Mucosa of stomach (tissue), 1 donor: ENCODE measurements at regions not wholly inside any gene's neighbourhood (a gene's known extent, or its start where the extent isn't known, plus 50 kb on each side); places are given as distances from the start of the nearest gene placed in this dataset.

Experiments
- H3K27me3 ChIP-seq: one replicate; pipeline ENCODE4 v1.7.0; 2013; ENCODE audit warnings: mild to moderate bottlenecking, low read length; ENCODE audit not compliant: control insufficient read depth, insufficient read depth
- H3K36me3 ChIP-seq: one replicate; pipeline ENCODE4 v1.7.0; 2013; ENCODE audit warnings: low read length; ENCODE audit not compliant: control insufficient read depth, insufficient read depth
- H3K4me1 ChIP-seq: one replicate; pipeline ENCODE4 v1.7.0; 2013; ENCODE audit warnings: mild to moderate bottlenecking, low read length; ENCODE audit not compliant: control insufficient read depth, insufficient read depth
- H3K4me3 ChIP-seq: one replicate; pipeline ENCODE4 v1.7.0; 2013; ENCODE audit warnings: low read length
- H3K9ac ChIP-seq: one replicate; pipeline ENCODE4 v1.7.0; 2013; ENCODE audit warnings: mild to moderate bottlenecking, low read length, moderate library complexity
- H3K9me3 ChIP-seq: one replicate; pipeline ENCODE4 v1.7.0; 2013; ENCODE audit warnings: mild to moderate bottlenecking, low read length, moderate library complexity; ENCODE audit not compliant: control insufficient read depth
- donor health status: Pancreatic carcinoma.

GRCh38 chr3:159144891-159145290 lies 343.0 kb downstream of the MFSD1 start:
- Histone ChIP-seq H3K36me3 (no peaks in the 10 kb centered on the region), H3K9ac (no peak overlapping the region), H3K4me1 (no peaks in the 10 kb centered on the region), H3K9me3 (no peaks in the 10 kb centered on the region), H3K4me3 (no peak overlapping the region), H3K27me3 (no peaks in the 10 kb centered on the region)

DNA sequence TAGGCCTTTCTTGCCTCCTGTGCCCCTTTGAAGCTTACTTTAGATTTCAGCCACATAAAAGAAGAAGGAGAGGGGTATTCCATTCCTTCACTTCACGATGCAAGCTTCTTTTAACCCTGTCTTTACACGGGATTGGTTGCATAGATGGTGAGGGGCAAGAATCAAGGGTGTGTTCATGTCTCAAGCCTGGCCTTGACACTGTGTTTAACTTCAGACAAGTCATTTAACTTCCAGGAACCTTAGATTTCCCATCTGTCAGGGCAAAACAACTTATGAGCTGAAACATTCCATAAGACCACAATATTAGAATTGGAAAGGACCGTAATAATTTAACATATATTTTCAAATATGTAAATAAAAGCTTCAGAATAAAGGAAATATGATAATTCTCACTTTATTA lies 344.5 kb downstream of the MFSD1 start:
- no peaks in the 10 kb centered on the region for H3K27me3 ChIP-seq
- H3K4me3 ChIP-seq: no peak overlapping the region
- no peak overlapping the region for H3K9ac ChIP-seq
- H3K9me3 ChIP-seq: no peaks in the 10 kb centered on the region
- no peaks in the 10 kb centered on the region for H3K36me3 ChIP-seq
- no peaks in the 10 kb centered on the region for H3K4me1 ChIP-seq

DNA sequence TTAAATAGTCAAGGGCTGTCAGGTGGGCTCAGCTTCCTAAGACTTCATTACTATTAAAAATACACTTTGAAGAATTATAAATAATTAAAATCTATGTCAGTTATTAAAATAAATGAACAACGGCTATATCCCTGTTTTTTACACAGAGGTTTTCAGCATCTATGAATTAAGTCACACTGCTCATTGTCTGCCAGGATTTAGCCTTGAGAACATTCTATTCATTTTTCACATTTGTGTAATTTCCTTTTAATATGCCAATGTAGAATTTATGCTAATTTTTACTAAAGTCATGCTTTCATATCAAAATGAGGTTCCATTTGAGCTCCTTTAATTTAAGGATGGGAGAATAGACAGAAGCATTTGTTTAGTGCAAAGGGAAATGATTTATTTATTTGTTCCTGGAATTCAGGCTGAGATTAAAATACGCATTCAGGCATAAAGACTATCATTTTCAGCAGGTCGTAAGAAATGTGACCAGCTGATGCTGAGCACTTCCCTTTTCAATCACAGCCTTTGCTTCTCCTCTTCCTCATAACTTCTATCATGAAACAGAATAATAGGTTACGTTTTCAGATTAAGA lies 345.1 kb downstream of the MFSD1 start:
- H3K4me1 ChIP-seq: no peaks in the 10 kb centered on the region
- no peak overlapping the region for H3K4me3 ChIP-seq
- no peaks in the 10 kb centered on the region for H3K9me3 ChIP-seq
- H3K36me3 ChIP-seq: no peaks in the 10 kb centered on the region
- no peaks in the 10 kb centered on the region for H3K27me3 ChIP-seq
- H3K9ac ChIP-seq: no peak overlapping the region

GRCh38 chr3:159147813-159148212 lies 346.0 kb downstream of the MFSD1 start:
- Histone ChIP-seq H3K4me1 (no peaks in the 10 kb centered on the region), H3K27me3 (no peaks in the 10 kb centered on the region), H3K4me3 (no peak overlapping the region), H3K9me3 (no peaks in the 10 kb centered on the region), H3K9ac (no peak overlapping the region), H3K36me3 (no peaks in the 10 kb centered on the region)

DNA sequence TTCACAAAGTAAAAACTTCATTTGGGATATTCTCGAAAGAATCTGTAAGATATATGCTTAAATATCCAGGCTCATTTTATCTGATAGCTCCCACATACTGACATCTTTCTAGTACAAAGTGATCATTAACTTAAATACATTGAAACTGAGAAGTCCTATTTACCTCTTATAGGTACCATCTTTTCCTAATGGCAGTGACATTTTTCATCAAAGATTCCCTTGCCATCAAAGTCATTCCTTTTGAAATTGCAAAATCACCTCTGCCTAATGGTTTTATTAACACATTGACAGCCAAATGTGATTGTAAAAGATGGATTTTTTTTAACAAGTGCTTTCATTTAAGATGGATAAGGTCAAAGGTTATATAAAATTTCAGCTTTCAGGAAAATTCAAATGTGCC lies 346.6 kb downstream of the MFSD1 start:
- Histone ChIP-seq H3K9ac (no peak overlapping the region), H3K9me3 (no peaks in the 10 kb centered on the region), H3K4me3 (no peak overlapping the region), H3K4me1 (no peaks in the 10 kb centered on the region), H3K27me3 (no peaks in the 10 kb centered on the region), H3K36me3 (no peaks in the 10 kb centered on the region)

DNA sequence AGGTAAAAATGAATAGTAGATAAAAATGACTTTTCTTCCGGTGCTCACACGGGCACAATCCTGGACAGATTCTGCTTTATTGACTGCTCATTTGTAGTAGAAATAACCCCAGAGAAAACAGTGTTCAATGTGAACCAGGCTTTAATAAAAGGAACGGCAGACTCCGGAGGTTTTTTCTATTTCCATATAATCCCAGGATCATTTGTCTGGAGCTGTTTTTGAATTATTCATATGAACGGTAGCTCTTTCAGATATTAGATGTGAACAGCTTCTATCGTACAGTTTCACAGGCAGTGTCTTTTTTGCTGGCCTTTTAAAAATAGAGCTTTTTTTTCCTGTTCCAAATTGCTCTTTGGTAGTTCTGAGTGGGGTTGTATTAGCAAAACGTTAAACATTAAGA lies 347.3 kb downstream of the MFSD1 start:
- Histone ChIP-seq H3K36me3 (no peaks in the 10 kb centered on the region), H3K4me1 (no peaks in the 10 kb centered on the region), H3K4me3 (no peak overlapping the region), H3K27me3 (no peaks in the 10 kb centered on the region), H3K9ac (no peak overlapping the region), H3K9me3 (no peaks in the 10 kb centered on the region)

DNA sequence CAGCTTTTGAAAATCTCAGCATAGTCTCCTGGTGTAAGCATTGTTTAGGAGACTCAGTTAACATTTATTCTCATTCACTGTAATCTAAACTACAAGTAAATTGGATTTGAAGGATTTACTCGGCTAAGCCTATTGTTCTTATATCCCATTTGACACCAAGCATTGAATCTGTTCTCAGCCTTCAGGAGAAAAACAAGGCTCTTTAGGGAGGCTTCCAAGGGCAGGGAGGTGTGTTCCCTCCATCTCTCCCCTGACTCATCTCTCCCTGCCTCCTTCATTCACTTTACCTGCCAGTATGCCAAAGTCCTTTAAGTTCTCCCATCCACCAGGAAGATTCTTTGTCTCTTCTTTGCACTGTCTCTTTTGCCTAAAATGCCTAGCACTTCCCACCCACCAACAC lies 347.8 kb downstream of the MFSD1 start:
- no peaks in the 10 kb centered on the region for H3K36me3 ChIP-seq
- no peaks in the 10 kb centered on the region for H3K9me3 ChIP-seq
- no peaks in the 10 kb centered on the region for H3K4me1 ChIP-seq
- H3K4me3 ChIP-seq: no peak overlapping the region
- H3K9ac ChIP-seq: no peak overlapping the region
- no peaks in the 10 kb centered on the region for H3K27me3 ChIP-seq

DNA sequence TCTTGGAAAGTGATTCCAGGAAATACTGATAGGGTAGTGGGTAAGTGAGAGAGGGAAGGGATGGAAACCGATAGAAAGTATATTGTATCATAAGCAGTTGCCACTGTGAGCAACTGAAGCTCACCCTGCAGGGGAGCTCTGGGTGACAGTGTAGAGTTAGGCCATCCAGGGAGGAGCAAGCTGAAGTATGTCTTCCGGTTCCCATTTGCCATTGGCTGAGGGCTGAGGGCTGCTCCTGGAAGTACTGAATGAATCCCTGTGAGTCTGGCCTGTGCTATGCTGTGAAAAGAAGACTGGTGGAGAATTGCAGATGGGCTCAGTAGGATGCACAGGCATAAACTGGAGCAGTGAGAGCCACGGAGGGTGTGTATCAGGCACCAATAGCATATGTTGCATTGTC lies 348.3 kb downstream of the MFSD1 start:
- no peaks in the 10 kb centered on the region for H3K9me3 ChIP-seq
- H3K4me3 ChIP-seq: no peak overlapping the region
- H3K9ac ChIP-seq: no peak overlapping the region
- H3K4me1 ChIP-seq: no peaks in the 10 kb centered on the region
- no peaks in the 10 kb centered on the region for H3K27me3 ChIP-seq
- H3K36me3 ChIP-seq: no peaks in the 10 kb centered on the region

DNA sequence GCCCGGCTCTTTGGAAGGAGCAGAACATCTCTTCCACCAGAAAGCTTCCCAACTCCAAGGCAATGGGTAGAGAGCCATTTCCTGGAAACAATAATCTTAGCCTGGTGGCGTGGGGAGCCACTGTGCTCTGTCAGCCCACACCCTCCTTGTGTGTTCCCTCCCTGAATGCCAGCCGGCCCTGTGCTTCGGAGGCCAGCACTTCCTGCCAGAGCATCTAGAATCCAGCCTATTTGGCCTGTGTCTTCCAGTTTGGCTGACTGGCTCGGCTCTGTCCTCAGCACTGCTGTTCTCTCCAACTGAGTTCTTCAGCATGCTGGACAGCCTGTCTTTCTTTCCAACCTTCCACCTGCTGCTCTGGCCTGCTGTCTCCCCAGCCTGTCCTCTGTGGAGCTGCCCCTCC lies 349.3 kb downstream of the MFSD1 start:
- Histone ChIP-seq H3K9me3 (no peaks in the 10 kb centered on the region), H3K4me3 (no peak overlapping the region), H3K4me1 (no peaks in the 10 kb centered on the region), H3K27me3 (no peaks in the 10 kb centered on the region), H3K9ac (no peak overlapping the region), H3K36me3 (no peaks in the 10 kb centered on the region)

DNA sequence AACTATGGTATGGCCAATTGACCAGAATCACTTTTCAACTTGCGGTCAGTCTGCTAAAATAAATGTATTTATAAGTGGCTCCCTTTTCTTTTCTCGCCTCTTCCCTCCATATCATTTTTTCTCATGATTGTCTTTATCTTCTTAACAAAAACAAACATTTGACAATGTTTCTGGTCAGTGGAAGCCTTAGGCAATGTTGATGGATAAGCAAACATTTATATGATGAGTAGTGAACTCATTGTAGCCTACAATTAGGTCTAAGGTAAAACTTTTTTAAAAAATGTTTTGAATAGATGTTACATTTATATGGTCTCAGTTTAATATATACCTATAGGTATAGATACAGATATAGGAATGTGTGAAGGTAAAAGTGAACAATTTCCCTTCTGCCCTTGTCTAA lies 355.4 kb downstream of the MFSD1 start:
- Histone ChIP-seq H3K4me1 (no peaks in the 10 kb centered on the region), H3K9me3 (no peaks in the 10 kb centered on the region), H3K4me3 (no peak overlapping the region), H3K9ac (no peak overlapping the region), H3K36me3 (no peaks in the 10 kb centered on the region), H3K27me3 (no peaks in the 10 kb centered on the region)

DNA sequence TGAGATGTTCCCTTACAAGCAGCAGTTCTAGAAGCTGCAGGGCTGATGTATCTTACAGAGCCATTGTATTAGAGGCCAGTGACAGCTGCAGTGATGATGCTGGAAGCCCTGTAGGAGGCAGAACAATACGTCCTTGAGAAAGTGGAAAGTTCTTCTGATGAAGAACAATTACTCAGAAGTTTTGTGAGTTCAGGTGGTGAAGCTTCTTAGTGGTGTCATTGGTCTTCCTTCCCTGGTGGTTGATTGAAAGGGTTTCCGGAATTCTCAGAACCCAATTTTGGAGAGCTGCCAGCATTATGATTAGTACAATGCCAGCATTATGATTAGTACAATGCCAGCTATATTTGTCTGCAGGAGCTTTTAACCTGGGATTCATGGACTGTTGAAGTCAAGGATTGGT lies 356.4 kb downstream of the MFSD1 start:
- Histone ChIP-seq H3K4me1 (no peaks in the 10 kb centered on the region), H3K4me3 (no peak overlapping the region), H3K27me3 (no peaks in the 10 kb centered on the region)

DNA sequence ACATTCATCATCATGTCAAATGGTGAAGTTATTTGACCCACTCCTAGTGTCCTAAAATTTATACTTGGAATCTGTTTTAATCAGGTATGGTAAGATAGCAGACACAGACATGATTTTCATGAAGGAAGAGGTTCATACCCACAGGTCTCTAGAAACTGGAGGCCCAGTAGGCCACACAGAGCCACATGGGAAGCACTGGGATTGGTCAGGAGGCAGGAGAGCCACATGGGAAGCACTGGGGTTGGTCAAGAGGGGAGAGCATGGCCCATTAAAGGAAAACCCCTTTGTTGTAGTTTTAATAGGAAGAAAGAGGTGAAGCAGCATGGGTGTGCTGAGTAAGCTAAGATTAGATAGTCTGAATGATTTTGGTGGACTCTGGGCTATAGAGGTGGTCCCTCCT lies 356.9 kb downstream of the MFSD1 start:
- H3K9ac ChIP-seq: no peak overlapping the region

More for the DNA sequence above, 356.4 kb downstream of the MFSD1 start:
- Histone ChIP-seq H3K9me3 (no peaks in the 10 kb centered on the region), H3K36me3 (no peaks in the 10 kb centered on the region), H3K9ac (no peak overlapping the region)

GRCh38 chr3:159159546-159159945 lies 357.7 kb downstream of the MFSD1 start:
- Histone ChIP-seq H3K27me3 (no peaks in the 10 kb centered on the region), H3K4me1 (peaks cover 3% of the 10 kb centered on the region), H3K4me3 (no peak overlapping the region), H3K9me3 (no peaks in the 10 kb centered on the region), H3K9ac (no peak overlapping the region), H3K36me3 (no peaks in the 10 kb centered on the region)

More for the DNA sequence above, 356.9 kb downstream of the MFSD1 start:
- Histone ChIP-seq H3K9me3 (no peaks in the 10 kb centered on the region), H3K36me3 (no peaks in the 10 kb centered on the region), H3K27me3 (no peaks in the 10 kb centered on the region), H3K4me1 (peaks cover 3% of the 10 kb centered on the region), H3K4me3 (no peak overlapping the region)
